ENCODE measurements at regions not wholly inside any gene's neighbourhood (a gene's known extent, or its start where the extent isn't known, plus 50 kb on each side); places are given as distances from the start of the nearest gene placed in this dataset.

DNA sequence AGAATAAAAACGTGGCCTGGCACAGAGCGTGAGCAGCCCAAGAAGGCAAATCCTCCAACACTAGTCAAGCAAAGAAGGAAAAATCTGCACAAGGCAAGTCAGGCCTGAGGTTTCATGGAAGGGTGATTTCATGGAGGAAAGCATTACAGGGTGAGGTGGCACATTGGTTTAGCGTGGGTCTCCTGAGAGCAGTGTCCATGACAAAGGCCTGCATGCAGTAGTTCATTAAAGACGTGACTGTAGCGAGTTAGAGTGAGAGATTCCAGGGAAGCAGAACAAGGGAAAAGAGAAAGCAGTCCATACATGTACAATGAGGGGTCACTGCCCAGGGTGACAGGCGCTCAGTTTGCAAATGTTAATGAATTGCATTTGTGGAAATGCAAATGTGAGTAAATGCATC lies 285.0 kb upstream of the ERCC4 start:
- H3K4me3 ChIP-seq (ENCODE audit: insufficient read depth, low read depth, low read length): no peak overlapping the region
- no peak overlapping the region for H2BK5ac ChIP-seq (ENCODE audit: low read depth, low read length, poor library complexity, severe bottlenecking)
- no peak overlapping the region for H4K91ac ChIP-seq (ENCODE audit: insufficient read depth, low read depth, low read length)
- intact Hi-C loops (cut with micrococcal nuclease) (no loop called here), in situ Hi-C loops (cut with MboI; ENCODE audit: low sequenced_read_pairs) (no loop called here), dilution Hi-C loops (cut with HindIII; ENCODE audit: low sequenced_read_pairs, unreplicated experiment) (no loop called here)
- no peaks in the 10 kb centered on the region for H3K79me1 ChIP-seq (ENCODE audit: low read depth in 1 of 2, low read length in 2 of 2)
- H3K27me3 ChIP-seq (ENCODE audit: control insufficient read depth, insufficient read depth, low read length): no peaks in the 10 kb centered on the region
- H3K4me2 ChIP-seq (ENCODE audit: low read depth, low read length): no peak overlapping the region
- no peak overlapping the region for H3K9ac ChIP-seq (ENCODE audit: low read depth, low read length)
- BruUV-seq (replicated peaks): no TSS peak
- CTCF ChIA-PET: no interaction called here
- WGBS, 2 experiments (ENCODE audit: extremely low coverage in 2 of 2, insufficient read length in 1 of 2): 54% methylated on average over 2 of the region's 6 CpGs; no CpG with 5 or more reads in 1 of the 2 experiments
- no peak overlapping the region for H2AK9ac ChIP-seq (replicated peaks; ENCODE audit: low read depth, low read length, poor library complexity)
- peaks cover 13% of the 10 kb centered on the region for H3K9me3 ChIP-seq (ENCODE audit: control insufficient read depth, insufficient read depth, low read length)
- H3K9me1 ChIP-seq (ENCODE audit: insufficient read depth, low read length): no peaks in the 10 kb centered on the region
- H3K27ac ChIP-seq (ENCODE audit: insufficient read depth, low read length): no peak overlapping the region
- H2BK20ac ChIP-seq (ENCODE audit: low read depth, low read length): no peak overlapping the region
- H3K36me3 ChIP-seq (ENCODE audit: control insufficient read depth, insufficient read depth, low read length): no peaks in the 10 kb centered on the region
- ATAC-seq (ENCODE audit: low read depth): no peak
- no peak overlapping the region for H3K4ac ChIP-seq (ENCODE audit: low read depth, low read length)
- no peak overlapping the region for H3K14ac ChIP-seq (replicated peaks; ENCODE audit: low read depth, low read length)
- no peak overlapping the region for H2BK15ac ChIP-seq (ENCODE audit: low read depth, low read length)
- H2BK120ac ChIP-seq (ENCODE audit: low read depth, low read length): no peak overlapping the region
- no peak overlapping the region for H3K56ac ChIP-seq (ENCODE audit: extremely low read depth, insufficient read depth, low read length)
- no peak overlapping the region for H3K18ac ChIP-seq (ENCODE audit: low read depth, low read length)
- TF ChIP-seq MAZ (IDR thresholded peaks at IDR 0.05; ENCODE audit: borderline replicate concordance, low read depth, low read length) (no peak), RAD21 (IDR thresholded peaks at IDR 0.05; ENCODE audit: low read length) (no peak), RCOR1 (IDR thresholded peaks at IDR 0.05; ENCODE audit: insufficient replicate concordance, low read length) (no peak), POLR2A (IDR thresholded peaks at IDR 0.05; ENCODE audit: low read depth, low read length) (no peak)
- TF ChIP-seq, protein P1, sequence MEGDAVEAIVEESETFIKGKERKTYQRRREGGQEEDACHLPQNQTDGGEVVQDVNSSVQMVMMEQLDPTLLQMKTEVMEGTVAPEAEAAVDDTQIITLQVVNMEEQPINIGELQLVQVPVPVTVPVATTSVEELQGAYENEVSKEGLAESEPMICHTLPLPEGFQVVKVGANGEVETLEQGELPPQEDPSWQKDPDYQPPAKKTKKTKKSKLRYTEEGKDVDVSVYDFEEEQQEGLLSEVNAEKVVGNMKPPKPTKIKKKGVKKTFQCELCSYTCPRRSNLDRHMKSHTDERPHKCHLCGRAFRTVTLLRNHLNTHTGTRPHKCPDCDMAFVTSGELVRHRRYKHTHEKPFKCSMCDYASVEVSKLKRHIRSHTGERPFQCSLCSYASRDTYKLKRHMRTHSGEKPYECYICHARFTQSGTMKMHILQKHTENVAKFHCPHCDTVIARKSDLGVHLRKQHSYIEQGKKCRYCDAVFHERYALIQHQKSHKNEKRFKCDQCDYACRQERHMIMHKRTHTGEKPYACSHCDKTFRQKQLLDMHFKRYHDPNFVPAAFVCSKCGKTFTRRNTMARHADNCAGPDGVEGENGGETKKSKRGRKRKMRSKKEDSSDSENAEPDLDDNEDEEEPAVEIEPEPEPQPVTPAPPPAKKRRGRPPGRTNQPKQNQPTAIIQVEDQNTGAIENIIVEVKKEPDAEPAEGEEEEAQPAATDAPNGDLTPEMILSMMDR (conservative IDR thresholded peaks at IDR 0.05; ENCODE audit: low read depth, low read length): no peak
- TF ChIP-seq, protein P2, sequence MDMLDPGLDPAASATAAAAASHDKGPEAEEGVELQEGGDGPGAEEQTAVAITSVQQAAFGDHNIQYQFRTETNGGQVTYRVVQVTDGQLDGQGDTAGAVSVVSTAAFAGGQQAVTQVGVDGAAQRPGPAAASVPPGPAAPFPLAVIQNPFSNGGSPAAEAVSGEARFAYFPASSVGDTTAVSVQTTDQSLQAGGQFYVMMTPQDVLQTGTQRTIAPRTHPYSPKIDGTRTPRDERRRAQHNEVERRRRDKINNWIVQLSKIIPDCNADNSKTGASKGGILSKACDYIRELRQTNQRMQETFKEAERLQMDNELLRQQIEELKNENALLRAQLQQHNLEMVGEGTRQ (IDR thresholded peaks at IDR 0.05; ENCODE audit: low read depth, low read length): no peak
- H3K23ac ChIP-seq (ENCODE audit: low read depth, low read length): no peak overlapping the region
- no peak overlapping the region for H4K5ac ChIP-seq (ENCODE audit: low read depth, low read length)
- no peak for DNase-seq
- H2AFZ ChIP-seq (replicated peaks; ENCODE audit: low read length, poor library complexity): no peak overlapping the region
- H2AK5ac ChIP-seq (ENCODE audit: low read depth, low read length): no peak overlapping the region
- H4K8ac ChIP-seq (ENCODE audit: low read depth in 2 of 2, low read length in 2 of 2): no peak overlapping the region
- no peaks in the 10 kb centered on the region for H4K20me1 ChIP-seq (ENCODE audit: insufficient read depth, low read length)
- no peaks in the 10 kb centered on the region for H3K4me1 ChIP-seq (ENCODE audit: control insufficient read depth, insufficient read depth, low read length)
- POLR2A ChIA-PET (ENCODE audit: unreplicated experiment): no interaction called here

All from IMR-90 (cell line).